HG02885 (cell line): ENCODE measurements at regions not wholly inside any gene's neighbourhood (a gene's known extent, or its start where the extent isn't known, plus 50 kb on each side); places are given as distances from the start of the nearest gene placed in this dataset.

ENCODE experiments used
- ATAC-seq: cut with Tn5 transposase; IDR thresholded peaks from one replicate; pipeline ENCODE4 v1.9.1; 2021; ENCODE audit warnings: mild to moderate bottlenecking; ENCODE audit not compliant: unreplicated experiment, poor library complexity

- ATAC-seq, result no peak
These were observed 424.5 kb downstream of the ENC1 start for GRCh38 chr5:74216012-74216411.

GRCh38 chr5:74212336-74212735 is 428.2 kb downstream of the ENC1 start:
- no peak for ATAC-seq

DNA sequence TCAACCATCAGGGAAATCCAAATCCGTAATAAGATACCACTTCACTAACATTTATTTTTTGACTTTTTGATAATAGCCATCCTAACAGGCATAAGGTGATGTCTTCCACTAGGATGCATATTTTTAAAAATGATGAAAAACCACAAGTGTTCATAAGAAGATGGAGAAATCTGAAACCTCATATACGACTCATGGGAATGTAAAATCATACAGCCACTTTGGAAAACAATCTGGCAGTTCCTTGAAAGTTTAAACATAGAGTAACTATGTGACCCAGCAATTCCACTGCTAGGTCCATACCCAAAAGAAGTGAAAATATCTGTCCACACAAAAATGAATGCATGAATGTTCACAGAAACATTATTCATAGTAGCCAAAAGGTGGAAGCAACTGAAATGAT is 431.0 kb downstream of the ENC1 start:
- no peak for ATAC-seq

DNA sequence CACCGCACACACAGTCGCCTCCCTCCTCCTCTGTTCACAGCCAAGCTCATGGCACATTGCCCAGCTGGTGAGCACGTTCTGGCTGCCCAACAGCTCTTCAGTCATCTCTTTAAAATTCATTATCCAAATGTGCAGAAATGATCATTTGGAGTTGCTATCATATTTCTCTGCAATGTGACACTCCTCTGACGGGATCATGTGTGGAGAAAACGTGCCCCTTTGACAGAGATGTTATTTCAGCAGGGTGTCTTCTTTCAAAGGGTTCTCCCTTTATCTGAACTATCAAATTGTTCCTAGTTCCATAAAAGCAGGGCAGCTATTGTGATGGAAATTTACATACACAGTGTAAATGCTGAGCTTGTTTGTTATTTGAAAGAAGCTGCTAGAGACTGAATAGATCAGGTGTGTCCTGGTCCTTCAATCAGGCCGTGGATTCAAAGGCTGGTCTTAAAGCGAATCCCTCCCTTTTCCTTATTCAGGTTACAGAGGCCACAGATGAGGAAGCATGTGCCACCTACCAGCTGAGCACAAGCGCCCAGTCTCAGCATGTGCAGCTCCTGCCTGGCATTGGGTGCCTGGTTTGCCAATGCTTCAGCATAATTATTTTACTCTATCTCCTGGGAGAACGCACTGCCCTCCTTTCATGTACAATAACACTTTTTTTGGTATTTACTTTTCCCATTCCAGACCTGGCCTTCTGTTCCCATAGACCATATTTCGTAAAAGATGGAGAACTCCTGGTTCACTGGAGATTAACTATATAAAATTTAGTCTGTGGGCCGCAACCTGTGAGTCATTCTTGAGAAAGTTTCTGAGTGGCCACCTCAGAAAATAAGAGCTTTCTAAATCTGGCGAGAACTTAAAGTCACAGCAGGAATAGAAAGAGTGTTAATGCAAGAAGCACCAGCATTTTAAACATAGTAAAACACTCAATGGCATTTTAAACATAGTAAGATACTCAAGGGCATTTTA is 433.7 kb downstream of the ENC1 start:
- no peak for ATAC-seq

- no peak for ATAC-seq
These were observed 434.6 kb downstream of the ENC1 start for GRCh38 chr5:74205767-74206578.

- peak; percentile 51 for ATAC-seq
These were observed 439.0 kb downstream of the ENC1 start for GRCh38 chr5:74201334-74202081.

GRCh38 chr5:74200560-74200959 is 440.0 kb downstream of the ENC1 start:
- no peak for ATAC-seq

- no peak for ATAC-seq
These were observed 440.9 kb downstream of the ENC1 start for GRCh38 chr5:74199436-74200210.

- no peak for ATAC-seq
These were observed 441.5 kb downstream of the ENC1 start for GRCh38 chr5:74199005-74199404.

GRCh38 chr5:74198156-74198555 is 442.4 kb downstream of the ENC1 start:
- no peak for ATAC-seq

GRCh38 chr5:74196233-74196632 is 444.3 kb downstream of the ENC1 start:
- peak; percentile 93 for ATAC-seq

DNA sequence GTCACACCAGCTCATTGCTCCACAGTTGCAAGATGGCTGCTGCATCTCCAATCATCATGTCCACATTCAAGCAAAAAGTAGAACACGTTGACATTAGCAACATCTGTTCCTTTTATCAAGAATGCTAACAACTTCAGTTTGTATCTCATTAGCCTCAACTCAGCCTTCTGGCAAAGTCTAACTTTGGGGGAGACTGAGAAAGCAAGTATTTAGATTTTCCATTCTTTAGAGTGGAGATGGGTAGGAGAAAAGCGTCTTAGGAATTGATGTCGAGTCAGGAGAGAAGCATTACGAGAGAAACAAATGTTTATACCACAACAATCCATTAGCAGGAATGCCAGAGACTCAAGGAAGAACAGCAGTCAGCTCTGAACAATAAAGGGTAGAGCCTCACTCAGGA is 446.3 kb downstream of the ENC1 start:
- ATAC-seq, result no peak

- ATAC-seq, result no peak
These were observed 447.8 kb downstream of the ENC1 start for GRCh38 chr5:74192606-74193299.

DNA sequence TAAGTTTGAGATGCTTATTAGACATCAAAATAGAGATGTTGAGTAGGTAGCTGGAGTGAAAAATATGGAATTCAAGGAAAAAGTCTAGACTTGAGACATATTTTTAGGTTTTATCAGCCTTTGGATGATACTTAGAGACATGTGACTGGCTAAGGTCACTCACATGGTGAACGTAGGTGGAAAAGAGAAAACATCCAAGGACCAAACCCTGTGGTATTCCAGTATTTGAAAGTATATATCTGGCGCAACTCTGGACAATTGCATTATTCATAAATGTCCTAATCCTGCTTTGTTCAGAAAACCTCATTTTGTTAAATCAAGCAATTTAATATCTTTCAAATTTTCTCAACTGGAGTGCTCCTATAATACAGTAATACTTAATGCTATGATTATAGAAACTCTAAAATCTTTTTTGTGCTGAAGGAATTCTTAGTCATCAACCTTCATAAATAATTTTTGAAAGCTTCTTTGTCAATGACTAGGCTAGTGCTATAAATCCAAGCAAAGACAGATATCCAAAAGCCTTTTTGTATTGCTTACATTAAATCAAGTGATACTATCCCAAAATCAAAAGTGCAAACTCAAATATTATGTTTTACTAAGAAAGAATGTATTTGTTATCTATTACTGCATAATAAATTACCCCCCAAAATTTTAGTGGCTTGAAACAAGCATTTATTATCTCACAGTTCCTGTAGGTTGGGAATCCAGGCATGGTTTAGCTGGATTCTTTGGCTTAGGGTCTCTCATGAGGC is 452.0 kb downstream of the ENC1 start:
- ATAC-seq, result no peak

DNA sequence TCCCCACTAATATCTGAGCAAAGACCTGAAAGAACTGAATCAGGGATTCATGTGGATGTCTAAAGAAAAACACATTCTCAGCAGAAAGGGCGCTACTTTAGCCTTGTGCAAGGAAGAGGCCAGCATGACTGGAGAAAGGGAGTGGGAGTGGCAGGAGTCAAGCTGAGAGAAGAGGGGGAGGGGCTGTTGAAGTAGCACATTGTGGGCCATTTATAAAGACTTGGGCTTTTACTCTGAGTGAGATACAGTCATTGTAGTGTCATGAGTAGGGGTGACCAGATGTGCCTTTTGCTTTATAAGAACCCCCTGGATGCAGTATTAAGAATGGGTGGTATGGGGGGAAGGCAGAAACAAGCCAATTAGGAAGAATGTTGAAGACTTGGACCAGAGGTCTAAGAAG is 452.8 kb downstream of the ENC1 start:
- ATAC-seq, result no peak

DNA sequence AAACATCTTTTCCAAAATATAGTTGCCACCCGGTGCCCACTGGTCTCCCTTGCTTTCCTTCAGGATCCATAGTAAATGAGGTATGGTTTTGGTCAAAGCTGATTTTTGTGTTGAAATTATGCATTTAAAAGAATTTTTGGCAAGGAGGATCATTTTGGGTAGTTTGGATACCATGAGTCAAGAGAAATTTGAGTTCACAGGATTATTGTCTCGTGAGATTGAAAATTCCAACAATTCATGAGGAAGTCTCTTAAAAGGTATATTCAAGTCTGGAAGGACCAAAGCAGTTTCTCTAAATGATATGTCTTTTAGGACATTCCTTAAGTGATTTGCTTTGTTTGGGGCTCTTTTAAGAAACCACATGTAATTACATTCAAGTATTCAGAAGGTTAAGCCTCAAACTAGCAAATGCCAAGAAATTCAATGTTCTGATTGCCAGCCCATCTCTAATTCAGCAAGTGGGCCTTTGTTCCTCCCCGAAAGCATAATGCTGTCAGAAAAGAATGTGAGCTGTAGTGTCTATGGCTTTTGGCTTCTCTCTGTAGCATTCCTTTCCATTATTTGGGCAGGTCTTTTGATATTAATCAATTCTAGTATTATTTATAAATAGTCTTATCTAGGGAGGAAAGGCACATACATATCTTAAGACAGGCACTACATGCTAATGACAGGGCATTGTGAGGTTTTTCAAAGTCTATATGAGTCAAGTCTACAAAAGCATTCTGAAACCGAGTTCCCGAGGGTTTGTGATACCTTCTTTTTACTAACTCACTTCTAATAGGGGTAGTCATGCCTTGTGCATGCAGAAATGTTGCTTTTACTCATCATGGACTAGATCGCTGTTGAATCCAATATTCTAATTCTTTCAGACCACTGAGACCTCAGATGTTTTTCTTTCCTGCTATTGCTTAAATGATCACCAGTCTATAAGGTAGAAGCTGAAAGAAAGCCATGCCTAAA is 453.9 kb downstream of the ENC1 start:
- no peak for ATAC-seq

DNA sequence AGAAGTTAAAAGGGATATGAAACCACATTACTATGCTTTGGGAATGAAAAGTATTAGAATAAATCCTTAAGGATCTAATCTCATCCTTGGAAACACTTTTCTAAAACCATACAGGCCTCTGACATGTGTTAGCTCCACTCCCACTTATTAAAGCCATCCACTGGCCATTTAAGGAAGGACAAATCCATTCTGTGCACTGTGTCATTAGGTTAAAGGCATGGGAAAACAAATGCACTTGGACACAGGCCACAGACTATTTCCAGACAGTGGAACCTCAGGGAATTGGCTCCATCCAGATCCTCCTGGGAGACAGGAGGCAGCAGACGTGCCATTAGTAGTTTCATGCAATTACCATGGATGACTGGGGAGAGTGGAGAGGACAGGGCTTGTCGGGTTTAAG is 454.9 kb downstream of the ENC1 start:
- ATAC-seq, result no peak
